RPMI8226 (cell line): ENCODE measurements at regions not wholly inside any gene's neighbourhood (a gene's known extent, or its start where the extent isn't known, plus 50 kb on each side); places are given as distances from the start of the nearest gene placed in this dataset.

Experiments
- DNase-seq: peaks from one replicate; pipeline ENCODE4 v3.0.0-alpha.2; 2015

DNA sequence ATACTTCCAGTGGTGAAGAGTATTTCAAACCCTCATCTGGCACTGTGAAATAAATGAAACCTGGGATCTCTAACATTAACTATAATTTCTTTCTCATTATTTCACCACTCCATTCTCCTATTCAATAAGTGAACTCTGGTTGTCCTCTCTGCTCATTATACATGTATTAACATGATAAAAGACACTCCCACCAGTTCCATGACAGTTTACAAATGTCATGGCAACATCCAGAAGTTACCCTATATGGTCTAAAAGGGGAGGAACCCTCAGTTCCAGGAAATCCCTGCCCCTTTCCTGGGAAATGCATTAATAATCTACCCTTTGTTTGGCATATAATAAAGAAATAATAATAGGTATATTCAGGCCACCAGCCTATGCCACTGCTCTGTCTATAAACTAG is 62.7 kb upstream of the BRINP3 start:
- no peak for DNase-seq

- no peak for DNase-seq
These were observed 74.0 kb upstream of the BRINP3 start for GRCh38 chr1:190551638-190552037.

DNA sequence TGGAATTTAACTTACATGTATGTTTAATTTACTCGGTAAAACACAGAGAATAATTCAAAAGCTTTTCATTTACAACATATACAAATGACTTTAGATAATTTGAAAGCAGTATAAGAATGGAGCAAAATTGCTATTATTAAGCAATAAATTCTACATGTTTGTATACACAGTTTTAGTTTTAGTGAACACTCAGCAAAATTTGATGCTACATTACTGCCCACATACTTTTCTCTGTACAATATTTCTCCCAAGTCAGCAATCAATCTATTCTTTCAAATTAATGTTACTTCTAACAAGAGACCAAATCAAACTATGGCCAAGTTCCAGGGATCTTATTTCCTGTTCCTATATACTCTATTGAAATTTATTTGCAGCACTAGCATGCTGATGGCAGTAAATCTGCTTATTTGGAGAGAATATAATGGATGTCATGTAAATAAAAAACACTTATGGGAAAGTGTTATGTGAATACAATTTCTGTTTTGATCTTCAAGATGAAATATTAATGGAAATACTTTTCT is 82.6 kb upstream of the BRINP3 start:
- no peak for DNase-seq

DNA sequence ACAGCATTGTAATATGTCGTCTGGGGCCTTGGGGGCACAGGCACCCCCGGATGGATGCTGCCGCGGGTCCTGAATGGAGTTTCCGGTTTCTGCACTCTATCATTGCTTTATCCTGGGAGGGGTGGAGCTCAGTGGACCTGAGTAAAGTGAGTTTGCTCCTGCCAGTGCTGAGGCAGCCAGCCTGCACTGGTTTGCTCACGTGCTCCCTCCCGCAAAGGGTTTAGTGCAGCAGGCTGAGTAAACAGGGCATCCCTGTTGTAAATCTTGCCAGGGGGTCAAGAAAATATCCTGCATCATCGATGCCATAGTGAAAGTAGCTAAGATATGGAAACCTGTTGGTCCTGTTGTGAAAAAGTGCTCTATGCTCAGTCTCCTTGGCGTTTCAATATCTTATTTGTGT is 85.6 kb upstream of the BRINP3 start:
- DNase-seq: no peak

- DNase-seq: no peak
These were observed 86.5 kb upstream of the BRINP3 start for GRCh38 chr1:190564117-190564516.

DNA sequence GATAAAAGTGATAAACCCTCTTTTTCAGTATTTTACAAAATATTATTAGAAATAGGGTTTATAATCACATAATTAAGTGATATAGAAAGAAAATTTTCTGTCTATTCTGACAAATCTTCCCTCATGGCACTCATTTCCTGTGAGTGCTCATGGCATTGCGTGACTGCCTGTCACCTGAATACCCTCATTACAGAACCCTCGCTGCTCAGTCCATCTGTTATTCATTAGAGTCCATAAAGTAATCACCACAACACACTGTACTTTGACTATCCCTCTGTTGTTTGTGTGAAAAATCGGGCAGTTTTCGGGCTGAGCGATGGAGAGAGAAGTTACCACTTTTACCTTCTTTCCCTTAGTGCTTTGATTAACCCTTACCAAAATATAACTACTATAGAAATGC is 100.4 kb upstream of the BRINP3 start:
- no peak for DNase-seq

- DNase-seq: no peak
These were observed 100.9 kb upstream of the BRINP3 start for GRCh38 chr1:190578526-190578925.

DNA sequence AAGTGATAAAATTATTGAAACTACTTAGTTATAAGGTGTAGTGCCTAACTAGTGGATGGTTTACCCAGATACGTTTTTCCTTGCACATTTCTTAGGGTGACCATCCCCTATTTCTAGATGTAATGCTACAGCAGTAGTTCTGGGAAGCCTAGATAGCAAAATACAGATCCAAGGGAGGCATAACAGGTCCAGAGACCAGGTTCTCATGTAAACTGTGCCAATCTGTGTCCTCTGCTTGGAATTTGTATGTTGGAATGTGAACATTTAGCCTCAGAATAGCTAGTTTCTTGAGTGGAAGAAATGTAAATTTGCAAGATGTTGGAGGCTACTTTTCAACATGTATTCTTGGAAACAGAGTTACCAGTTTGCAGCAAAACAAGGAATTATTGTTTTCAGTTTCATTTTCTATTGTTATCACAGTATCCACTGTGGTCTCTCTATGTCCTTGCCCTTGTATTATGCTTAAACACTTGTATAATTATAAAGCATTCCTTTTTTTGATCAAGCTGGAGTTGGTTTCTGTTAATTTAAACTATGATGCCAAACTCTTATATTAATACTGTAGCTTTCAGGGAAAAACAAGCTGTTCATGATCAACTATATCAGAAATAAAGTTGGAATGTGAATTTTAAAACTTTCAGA is 102.0 kb upstream of the BRINP3 start:
- DNase-seq: no peak

GRCh38 chr1:190583862-190584261 is 106.2 kb upstream of the BRINP3 start:
- DNase-seq: no peak

GRCh38 chr1:190588424-190588823 is 110.8 kb upstream of the BRINP3 start:
- DNase-seq: no peak

- no peak for DNase-seq
These were observed 117.8 kb upstream of the BRINP3 start for GRCh38 chr1:190595438-190595837.

DNA sequence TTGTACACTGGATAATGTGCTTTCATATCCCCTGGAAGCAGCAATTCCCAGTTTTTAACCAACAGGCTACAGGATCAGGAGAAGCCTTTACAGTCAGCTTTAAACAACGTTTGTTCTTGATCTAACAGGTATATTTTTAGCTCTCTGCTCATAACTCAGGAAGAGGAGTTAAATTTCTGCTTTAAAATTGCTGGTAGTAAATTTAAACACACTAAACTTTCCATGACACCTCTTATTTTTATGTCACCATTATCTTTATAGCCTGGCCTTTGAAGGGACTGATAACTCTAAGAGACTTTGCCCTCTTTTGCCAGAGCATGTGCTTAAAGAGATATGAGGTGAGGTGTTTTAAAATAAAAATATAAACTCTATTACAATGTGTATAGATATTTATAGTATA is 119.6 kb upstream of the BRINP3 start:
- DNase-seq: no peak

DNA sequence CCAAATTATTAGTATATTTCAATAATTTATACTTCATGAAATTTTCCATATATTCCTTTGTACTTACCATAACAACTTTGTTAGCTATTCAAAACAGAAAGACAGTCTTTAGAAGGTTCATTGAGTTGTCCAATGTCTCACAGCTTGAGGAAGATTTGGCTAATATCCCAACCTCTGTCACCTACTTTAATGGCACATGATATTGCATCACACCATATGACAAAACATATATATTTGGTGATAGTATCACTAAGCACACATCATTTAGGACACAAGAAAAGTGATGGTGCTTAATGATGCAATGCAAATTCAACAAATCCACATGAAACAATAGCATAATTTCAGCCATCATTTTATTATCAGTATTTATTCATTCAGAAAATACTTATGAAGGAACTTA is 122.0 kb upstream of the BRINP3 start:
- no peak for DNase-seq

DNA sequence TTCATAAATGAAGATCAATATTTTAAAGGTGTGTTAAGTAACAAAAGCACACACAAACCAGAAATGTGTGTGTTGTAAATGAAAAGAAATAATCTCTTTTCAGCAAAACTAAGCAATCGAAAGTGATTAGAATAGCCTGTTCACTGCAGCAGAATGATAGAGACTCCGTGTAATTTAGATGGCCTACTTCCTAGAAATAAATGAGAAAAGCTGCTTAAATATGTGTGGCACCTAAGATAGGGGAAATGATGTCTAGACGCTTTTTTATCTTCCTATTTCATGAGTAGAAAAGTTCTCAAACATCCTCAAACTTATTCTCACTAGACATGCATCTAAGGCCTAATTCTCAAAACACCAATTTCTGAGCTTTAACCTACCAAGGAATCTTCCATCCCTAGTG is 124.7 kb upstream of the BRINP3 start:
- no peak for DNase-seq

DNA sequence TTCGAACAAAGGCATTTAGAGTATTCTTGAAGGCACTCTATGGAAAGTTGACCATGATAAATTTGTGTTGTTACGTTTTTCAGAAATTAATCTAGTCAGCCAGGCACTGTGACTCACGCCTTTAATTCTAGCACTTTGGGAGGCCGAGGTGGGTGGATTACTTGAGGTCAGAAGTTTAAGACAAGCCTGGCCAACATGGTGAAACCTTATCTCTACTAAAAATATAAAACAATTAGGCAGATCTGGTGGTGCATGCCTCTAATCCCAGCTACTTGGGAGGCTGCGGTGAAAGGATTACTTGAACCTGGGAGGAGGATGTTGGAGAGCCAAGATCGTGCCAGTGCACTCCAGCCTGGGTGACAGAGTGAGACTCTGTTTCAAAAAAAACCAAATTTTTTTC is 130.6 kb upstream of the BRINP3 start:
- DNase-seq: no peak

GRCh38 chr1:190615818-190616217 is 138.2 kb upstream of the BRINP3 start:
- DNase-seq: no peak

DNA sequence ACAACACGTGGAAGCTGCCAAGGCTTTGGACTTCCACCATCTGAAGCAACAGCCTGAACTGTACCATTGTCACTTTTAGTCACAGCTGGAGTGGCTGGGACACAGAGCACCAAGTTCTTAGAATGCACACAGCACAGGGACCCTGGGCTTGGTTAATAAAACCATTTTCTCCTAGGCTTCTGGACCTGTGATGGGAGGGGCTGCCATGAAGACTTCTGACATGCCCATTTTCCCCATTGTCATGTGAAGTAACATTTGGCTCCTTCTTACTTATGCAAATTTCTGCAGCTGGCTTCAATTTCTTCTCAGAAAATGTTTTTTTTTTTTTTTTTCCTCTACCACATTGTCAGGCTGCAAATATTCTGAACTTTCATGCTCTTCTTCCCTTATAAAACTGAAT is 138.6 kb upstream of the BRINP3 start:
- DNase-seq: no peak

GRCh38 chr1:190619724-190620123 is 142.1 kb upstream of the BRINP3 start:
- DNase-seq: no peak

DNA sequence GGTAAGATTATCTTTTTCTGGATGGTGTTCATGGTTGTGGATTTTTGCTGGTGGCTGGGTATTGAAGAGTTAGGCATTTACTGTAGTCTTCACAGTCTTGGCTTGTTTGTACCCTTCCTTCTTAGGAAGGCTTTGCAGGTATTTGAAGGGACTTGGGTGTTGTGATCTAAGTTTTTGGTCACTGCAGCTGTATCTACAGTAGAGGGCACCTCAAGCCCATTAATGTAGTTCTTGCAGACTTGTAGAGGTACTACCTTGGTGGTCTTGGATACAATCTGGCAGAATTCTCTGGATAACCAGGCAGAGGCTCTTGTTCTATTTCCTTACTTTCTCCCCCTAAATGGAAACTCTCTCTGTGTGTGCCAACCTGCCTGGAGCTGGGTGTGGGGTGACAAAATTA is 155.8 kb upstream of the BRINP3 start:
- DNase-seq: no peak

DNA sequence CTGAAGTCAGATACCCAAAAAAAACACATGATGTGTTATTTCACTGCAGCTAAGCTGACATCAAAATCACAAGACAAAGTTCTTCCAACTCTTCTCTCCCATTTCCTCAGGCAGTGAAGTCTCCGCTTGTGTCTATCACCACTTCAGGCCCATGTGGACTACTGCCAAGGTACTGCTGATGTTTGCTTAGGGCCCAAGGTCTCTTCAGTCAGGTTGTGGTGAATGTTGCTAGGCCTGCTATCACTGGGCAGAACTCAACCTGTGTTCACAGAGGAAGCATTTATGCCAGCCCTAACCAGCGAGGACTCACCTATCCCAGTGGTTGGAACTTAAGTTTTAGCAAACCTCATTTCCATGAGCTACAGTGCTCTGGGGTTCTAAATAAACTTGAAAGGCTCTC is 156.5 kb upstream of the BRINP3 start:
- no peak for DNase-seq

- no peak for DNase-seq
These were observed 171.9 kb upstream of the BRINP3 start for GRCh38 chr1:190649553-190649952.

DNA sequence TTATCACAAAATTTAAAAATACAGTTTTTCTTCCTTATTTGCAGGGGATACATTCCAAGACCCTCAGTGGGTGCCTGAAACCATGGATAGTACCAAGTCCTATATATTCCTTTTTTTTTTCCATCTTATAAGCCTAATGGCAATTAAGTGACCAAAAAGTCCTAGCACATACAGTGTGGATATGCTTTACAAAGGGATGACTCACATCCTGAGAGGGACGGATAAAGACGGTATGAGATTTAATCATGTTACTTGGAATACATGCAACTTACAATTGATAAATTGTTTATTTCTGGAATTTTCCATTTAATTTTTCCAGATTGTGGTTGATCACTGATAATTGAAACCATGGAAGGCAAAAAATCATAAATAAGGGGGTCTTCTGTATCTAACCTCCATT is 181.2 kb upstream of the BRINP3 start:
- DNase-seq: no peak

DNA sequence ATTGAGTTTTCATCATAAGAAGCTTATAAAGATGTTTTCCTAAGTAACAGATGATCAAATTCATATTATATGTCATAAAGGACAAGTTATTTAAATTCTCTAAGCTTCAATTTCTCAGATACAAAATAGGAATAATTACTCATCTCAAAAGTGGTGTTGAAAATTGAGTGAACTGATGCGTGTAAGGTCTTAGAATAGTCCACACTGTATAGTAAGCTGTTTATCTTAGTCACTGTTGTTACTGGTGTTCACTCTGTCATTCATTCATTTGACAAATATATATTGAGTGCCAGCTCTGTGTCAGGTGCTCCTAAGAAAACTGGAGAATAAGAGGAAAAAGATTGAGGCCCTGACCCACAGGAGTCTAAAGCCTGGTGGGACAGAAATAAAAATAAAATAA is 186.3 kb upstream of the BRINP3 start:
- DNase-seq: no peak

GRCh38 chr1:190665045-190665444 is 187.4 kb upstream of the BRINP3 start:
- no peak for DNase-seq

- DNase-seq: no peak
These were observed 190.2 kb upstream of the BRINP3 start for GRCh38 chr1:190667914-190668313.

GRCh38 chr1:190679044-190679443 is 201.4 kb upstream of the BRINP3 start:
- DNase-seq: no peak
